Left ventricle myocardium superior (tissue), 1 donor: ENCODE measurements at regions not wholly inside any gene's neighbourhood (a gene's known extent, or its start where the extent isn't known, plus 50 kb on each side); places are given as distances from the start of the nearest gene placed in this dataset.
"Not testable (repeated sequence)": the region's sequence is repeated elsewhere in the genome, so short reads cannot be mapped to it uniquely, and the experiment has no call there.

ENCODE experiments used
- ATAC-seq: fragments of 200-7000 bp; cut with Tn5 transposase; one replicate; pipeline ENCODE4 v1.9.1; 2020; ENCODE audit warnings: mild to moderate bottlenecking, moderate library complexity
- DNase-seq: peaks from one replicate; pipeline ENCODE4 v3.0.0-alpha.2; 2020
- intact Hi-C: fragments of 100-400 bp; cut with micrococcal nuclease; formaldehyde crosslinking; loops from one replicate; pipeline ENCODE4 v1.11.0; 2022
- donor health status: DM: no; HTN: yes; CAD: no; lungs with severe emphysema.

DNA sequence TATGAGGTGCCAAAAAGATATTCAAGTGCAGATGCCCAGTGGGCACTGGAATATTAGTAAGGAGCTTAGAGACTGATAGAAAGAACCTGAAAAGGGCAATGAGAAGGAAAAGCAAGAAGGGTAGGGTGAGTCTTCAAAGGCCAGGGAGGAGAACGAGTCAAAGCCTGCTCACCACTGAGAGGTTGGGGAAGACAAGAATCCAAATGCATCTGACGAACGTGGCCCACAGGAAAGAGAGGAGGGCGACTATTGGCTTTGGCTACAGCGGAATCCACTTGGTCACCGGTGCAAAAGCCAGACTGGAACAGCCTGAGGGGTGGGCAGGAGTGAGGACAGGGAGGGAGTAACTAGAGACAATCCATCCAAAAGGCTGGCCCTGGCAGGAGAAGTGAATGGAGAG, 216.7 kb upstream of the KLF14 start:
- DNase-seq (no peak), ATAC-seq (no peak)
- intact Hi-C loops, result no loop called here

DNA sequence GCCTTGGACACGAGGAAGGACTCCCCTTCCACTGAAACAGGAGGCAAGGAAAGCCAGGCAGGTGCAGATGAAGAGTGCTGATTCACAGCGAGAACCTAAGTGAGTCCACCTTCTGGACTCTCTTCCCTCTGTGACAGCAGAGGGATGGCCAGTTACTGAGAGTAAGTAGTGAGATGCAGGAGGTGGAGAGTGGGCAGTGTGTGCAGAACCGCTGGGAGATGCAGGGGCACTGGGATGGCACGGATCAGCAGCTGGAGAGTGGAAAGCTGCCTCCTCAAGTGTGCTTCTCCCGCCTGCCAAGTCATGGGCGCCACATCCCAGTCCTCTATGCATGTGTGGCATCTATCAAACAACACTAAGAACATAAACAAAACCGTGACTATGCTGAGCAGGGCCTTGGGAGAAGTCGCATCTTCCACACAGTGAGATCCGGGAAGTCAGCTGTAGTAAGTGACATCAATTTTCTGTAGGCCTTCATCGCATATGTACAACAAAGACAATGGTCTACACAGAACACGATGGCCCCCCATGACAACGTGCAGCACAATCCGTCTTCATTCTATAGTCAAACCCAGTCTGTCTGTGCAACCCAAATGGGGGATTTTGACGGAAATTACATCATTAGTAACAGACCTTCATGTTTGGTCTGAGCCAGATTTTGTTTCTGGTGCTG, 217.4 kb upstream of the KLF14 start:
- DNase-seq (no peak), ATAC-seq (peak; percentile 30)
- intact Hi-C loops, result no loop called here

DNA sequence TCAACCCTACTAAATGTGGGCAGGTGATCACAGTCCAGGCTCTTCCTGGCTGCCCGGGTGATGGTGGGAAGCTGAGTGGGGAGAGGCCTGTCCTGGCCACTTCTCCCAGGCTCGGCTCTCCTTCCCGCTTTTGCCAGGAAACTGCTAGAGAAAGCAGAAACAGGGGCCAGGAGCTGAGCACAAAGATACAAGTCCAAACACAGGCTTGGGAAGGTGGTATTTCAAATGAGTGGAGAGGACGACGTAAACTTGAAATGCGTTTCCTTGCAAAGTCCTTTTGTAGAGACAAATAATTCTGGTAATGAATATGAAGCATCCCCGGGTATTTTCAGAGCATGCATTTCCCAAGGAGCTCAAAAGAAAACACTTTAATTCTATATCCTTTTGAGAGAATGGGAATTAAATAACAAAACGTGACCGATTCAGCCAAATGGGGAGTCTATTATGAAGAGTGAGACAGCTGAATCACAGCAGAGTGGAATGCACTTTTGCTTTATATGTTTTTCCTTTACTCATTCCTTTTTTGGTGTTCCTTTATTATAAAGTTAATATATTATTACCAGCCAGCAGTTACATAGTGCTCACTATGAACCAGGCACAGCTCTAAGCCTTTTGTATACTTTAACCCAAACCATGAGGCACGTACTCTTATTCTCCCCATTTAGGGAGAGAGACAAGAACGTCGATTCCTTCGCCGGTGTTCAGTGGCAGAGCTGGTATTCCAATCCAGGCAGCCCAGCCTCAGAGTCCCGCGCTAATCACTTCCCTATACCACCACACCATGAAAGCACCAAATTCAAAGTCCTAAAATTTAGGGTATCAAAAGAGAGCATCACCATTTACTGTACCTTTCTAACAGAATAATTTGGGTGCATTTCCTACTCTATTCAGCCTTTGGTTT, 218.2 kb upstream of the KLF14 start:
- no peak for DNase-seq
- intact Hi-C loops, result no loop called here
- ATAC-seq, result no peak

DNA sequence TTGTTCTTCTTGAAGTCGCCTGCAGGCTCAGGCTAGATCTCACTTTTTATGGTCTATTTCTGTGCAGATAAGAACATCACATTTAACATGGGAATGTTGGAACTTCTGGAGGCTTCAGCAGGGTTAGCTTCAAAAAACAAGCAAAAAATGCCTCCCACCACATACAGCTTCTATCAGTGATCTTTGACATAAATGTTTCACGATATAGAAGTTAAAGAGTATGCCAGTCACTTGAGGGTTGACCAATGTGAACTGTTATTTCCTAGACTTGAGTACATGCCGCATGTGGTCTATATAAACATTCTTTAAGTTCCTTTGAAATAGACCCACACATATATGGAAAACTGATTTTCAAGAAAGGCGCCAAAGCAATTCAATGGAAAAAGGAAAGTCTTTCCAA, 219.2 kb upstream of the KLF14 start:
- no peak for DNase-seq
- ATAC-seq, result no peak
- intact Hi-C loops, result no loop called here

DNA sequence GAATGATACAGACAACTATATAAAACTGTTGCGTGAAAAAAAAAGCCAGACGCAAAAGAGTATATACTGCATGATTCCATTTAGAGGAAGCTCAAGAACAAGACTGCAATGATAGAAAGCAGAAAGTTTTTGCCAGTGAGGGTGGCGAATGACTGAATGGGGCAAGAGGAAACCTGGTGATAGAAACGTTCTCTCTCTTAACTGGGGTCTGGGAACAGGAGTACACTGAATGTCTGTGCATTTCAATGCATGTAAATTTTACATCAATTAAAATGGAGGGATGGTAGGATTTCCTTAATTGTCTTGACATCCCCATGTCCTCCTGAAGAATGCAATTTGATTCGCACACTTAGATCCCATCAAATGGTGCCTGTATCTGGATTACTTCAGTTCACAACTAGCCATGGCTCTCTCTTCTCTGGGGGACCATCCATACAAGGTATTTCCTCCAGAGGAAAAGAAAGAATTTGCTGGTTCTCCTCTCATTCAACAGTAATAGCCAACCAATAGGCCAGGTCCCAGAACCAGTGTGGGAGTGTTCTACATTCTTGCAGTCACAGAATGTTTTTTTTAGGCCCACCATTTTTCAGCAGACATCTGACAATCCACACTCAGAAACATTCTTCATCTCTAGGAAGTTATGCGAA, 221.0 kb upstream of the KLF14 start:
- ATAC-seq, result no peak
- intact Hi-C loops, result no loop called here

DNA sequence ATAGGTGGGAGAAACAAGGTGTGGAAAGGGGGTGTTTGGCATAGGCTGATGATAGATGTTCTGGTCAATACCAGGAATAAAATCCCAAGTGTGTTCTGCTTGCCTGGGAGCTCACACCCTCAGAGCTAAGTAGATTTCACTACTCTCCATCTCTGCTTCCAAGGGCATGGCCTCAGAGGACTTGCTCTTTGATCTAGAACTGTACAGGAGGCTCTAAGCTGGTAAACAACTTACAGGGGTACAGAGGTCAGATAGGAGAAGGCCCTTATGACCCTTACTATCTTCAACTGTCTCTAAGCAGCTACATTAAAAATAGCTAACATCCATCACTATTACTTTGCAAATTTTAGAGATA, 221.5 kb upstream of the KLF14 start:
- no peak for DNase-seq
- intact Hi-C loops, result no loop called here
- ATAC-seq, result peak; percentile 14

More for the DNA sequence above, 221.0 kb upstream of the KLF14 start:
- no peak for DNase-seq

DNA sequence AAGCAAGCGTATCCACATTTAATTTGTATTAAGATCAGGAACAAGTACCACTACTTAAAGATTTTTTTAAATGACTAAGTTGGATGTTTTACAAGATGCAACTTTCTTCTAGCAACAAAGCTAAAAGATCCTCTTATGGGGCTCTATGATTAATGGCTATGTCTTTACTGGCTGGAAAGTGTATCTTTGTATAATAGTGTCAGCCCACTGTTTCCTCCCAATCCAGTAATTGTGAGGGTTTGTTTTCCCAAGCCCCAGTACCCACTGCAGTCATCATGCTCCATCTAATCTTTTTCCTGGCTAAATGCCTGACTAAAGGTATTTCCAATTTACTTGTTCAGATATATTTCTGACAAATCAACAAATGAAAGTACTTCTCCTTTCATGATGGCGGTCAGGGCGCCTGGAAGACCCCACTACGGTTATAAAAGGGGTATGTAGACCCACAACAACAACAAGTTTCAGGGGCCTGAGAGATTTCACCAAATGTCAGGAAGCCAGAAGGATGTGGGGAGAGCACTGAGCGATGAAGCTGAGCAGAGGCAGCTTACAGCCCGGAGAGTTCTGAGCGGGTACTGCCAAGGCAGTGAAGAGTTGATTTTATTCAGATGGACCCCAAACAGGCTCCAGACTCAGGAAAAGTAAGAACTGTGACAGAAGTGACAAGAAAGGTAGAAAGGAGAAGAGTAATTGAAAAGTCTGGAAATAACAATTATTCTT, 222.6 kb upstream of the KLF14 start:
- DNase-seq (no peak), ATAC-seq (no peak)
- intact Hi-C loops, result no loop called here

DNA sequence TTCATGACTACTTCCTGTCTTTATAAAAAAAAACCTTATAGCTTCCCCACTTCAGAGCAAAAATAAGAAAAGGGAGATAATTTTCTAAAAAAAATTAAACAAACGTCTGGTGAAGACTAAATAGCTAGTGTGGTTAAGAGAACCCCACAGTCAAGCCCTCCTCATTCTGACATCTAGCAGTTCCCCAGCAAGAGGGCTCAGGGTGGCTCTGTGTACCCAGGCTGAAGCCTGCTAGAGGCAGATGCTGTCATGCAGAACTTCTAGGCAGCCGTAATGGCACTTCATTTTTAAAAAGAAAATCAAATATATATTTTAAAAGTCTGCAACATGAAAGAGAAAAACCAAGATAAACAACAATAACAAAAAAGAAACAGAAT, 223.1 kb upstream of the KLF14 start:
- no peak for DNase-seq
- intact Hi-C loops, result no loop called here
- no peak for ATAC-seq

DNA sequence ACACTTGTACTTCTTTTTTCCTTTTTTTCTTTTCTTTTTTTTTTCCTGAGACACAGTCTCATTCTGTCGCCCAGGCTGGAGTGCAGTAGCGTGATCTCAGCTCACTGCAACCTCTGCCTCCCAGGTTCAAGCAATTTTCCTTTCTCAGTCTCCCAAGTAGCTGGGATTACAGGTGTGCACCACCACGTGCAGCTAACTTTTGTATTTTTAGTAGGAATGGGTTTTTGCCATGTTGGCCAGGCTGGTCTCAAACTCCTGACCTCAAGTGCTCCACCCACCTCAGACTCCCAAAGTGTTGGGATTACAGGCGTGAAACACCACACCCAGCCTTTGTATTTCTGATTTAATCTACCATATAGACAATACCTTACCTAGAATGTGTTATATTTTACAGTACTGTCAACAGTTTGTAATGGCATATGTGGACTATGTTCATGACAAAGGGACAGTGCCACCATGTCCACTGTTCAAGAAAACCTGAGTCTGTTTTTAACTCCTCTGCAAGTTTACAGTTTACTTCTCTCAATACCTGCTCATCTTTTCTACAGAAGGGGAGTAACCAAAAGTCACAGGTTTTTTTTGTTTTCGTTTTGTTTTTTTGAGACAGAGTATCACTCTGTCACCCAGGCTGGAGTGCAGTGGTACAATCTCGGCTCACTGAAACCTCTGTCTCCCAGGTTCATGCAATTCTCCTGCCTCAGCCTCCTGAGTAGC, 223.9 kb upstream of the KLF14 start:
- intact Hi-C loops, ATAC-seq, DNase-seq: not testable (repeated sequence)

DNA sequence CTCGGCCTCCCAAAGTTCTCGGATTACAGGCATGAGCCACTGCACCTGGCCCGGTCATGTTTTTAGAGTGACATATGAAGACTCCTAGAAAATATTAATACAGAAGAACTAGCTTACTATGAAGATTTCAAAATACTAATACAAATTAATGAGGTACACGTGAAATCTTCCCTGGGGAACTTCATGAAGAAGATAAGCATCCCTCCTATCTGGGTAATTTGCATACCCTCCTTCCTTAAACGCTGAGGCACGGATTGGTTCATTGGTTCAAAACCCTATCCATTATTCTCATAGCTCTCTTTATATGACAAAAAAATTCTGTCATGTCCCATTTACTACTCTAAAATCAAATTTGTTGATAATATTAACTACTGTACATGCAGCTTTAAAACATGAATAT, 224.8 kb upstream of the KLF14 start:
- DNase-seq (no peak), ATAC-seq (no peak)
- intact Hi-C loops, result no loop called here

DNA sequence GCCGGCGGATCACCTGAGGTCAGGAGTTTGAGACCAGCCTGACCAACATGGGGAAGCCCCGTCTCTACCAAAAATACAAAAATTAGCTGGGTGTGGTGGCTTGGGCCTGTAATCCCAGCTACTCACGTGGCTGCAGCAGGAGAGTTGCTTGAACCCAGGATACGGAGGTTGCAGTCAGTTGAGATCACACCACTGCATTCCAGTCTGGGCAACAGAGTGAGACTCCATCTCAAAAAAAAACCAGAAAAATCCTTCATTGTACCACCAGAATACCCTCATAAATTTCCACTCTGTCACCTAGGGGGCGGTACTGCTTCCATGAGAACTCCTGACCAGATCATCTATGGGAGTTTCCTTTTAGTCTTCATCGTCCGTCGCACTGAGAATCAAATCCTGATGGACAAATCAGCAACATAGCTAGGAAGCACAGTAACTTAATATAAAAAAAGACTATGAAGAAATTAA, 225.8 kb upstream of the KLF14 start:
- intact Hi-C loops, result no loop called here
- no peak for DNase-seq
- ATAC-seq, result no peak

DNA sequence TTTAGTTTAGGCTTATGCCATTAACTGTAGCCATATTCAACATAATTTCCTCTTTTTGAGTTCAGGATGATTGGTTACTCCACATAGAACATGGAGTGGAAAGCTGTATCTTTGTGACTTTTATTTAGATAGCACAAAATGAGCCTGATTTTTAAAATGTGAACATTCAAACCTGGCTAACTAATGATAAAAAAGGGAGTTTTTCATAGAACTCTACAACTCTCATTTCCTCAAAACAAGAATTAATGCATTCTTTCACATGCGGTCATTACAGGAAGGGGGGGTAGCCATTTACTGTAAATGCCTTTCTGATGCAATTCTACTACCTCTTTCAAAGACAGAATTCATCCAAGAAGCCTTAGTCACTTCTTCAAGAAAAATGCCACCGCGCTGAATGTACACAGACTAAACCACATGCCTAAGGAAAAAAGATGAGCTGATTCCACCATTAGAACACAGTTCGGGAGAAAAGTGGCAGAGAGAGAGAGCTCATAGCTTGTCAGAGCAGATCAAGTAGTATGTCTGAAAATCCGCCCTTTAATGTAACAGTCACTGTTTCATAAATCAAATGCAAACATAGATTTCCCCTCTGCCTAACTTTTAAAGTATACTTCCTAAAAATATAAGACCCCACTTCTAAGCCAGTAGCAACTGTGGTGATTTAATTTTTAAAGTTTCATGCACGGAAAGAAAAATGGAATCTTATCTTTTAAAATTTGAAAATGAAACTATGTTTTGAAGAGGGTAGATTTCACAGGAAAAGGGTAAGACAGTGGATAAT, 226.4 kb upstream of the KLF14 start:
- intact Hi-C loops, result no loop called here
- no peak for DNase-seq
- peak; percentile 35 for ATAC-seq

DNA sequence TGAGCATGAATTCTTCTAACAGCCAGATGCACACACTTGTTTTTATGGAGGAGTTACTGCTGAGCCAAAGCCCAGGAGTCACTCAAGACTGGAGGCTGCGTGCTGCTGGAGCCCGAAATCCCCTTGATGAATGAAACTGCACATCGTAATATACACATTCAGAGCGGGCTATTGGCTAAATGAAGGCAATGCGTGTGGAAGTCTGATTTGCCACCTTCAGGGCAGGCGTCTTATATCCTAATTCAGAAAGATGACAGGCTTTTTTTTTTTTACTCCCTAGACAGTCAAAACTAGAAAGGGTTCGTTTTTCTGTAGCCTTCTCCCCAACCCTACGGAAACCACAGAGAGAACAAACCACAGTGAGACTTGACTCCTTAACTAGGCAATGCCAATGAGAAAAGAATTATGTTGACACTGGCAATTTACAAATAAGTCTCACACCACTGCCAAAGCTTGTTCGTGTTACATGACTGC, 227.2 kb upstream of the KLF14 start:
- DNase-seq (no peak), ATAC-seq (no peak)
- intact Hi-C loops, result no loop called here

DNA sequence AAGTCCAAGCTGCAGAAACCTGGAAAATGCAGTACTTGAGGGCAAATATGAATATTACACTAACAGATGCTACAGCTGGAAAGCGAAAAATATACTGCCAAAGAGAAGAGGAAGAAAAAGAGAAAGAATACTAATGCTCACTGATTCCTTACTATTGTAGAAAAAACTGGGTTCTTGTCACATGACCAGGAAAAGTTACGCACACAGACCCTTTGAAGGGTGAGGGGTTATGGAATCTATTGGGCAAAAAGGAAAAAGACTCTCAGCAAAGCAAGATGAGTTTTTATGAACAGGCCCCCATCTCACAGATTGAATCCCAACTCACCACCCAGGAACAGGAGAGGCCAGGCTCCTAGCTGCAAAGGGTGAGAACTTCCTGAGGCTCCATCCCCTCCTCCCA, 228.1 kb upstream of the KLF14 start:
- intact Hi-C loops, result no loop called here
- ATAC-seq, result peak; percentile 14

DNA sequence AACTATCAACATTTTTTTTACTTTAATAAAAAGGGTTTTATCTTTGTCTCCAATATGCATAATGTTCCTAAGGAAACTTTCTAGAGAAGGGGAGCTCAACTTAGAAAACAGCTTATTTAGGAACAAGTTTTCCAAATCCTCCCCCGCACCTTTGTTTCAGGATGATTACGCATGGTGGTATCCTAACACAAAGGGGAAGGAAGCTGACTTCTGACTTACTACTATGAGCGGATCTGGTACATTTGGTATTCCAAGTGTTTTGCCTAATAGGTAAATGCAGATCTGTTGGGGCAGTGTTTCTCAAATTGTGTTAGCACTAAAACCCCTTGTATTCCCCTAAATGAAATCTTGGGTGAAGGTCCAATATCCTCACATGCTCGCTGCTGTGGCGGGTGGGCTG, 229.3 kb upstream of the KLF14 start:
- ATAC-seq (no peak), DNase-seq (no peak)
- intact Hi-C loops, result no loop called here

More for the DNA sequence above, 228.1 kb upstream of the KLF14 start:
- DNase-seq, result no peak

DNA sequence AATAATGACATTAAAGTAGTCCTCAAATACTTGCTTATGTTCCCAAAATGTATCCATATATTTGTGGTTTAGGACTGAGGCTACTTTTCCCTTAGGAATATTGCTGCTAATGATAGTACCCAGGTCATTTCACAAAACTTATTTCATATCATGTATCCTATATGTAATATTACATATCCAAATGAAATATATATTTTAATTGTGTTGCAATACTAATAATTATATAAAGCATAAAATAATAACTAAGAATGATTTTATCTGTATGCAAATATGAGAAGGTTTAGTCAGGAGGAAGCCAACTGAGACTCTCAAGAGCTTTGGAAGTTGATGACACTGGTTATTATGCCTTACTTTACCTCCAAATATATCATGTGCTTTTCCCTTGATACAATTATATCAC, 231.5 kb upstream of the KLF14 start:
- intact Hi-C loops, result no loop called here
- no peak for DNase-seq
- ATAC-seq, result no peak

DNA sequence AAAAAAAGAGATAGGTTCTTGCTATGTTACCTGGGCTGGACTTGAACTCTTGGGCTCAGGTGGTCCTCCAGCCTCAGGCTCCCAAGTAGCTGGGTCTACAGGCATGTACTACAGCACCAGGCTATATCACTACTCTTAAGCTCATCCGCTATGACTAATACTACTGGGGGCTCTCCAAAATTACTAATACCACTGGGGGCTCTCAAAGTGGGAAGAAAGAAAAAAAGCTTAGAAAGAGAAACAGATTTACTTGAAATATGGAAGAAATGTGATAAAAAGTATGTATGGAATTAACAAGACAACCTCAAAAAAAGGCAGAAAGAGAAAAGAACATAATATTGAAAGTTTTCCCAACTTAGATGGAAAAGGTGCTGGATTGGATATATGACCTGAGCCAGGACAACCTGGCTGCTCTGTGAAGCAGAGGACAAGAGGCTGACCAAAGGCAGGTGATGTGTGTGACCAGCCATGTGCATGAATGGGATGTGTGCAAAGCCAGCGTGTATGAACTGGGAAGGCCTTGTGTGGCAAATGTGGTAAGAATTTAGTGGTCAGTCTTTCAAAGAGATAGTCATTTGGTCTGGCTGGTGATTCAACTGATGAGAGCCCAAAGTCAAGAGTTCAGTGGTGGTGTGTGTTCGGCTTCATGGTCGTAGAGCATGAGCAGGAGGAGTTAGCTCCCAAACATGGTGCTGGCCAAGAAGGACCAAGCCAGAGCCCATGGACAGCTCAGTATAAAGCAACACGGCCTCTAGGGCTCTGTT, 232.4 kb upstream of the KLF14 start:
- ATAC-seq (no peak), DNase-seq (no peak)
- intact Hi-C loops, result no loop called here

DNA sequence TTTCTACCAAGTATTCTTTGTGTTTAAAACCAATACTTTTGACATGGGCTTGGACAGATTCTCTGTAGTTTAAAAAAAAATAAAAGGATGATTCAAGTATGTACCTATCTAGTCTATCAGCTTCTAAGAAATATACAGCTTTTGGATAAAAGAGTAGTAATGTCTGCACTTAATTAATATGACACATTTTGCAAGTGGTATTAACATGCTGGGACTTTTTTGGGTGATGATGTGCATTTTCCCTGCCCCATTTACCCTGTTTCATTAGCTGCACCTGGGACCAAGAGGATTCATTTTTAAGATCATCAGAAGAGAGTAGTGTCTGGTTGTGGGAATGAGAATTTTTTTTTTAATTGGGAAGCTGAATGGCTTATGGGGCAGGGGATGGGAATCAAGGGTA, 236.2 kb upstream of the KLF14 start:
- intact Hi-C loops, result no loop called here
- ATAC-seq (no peak), DNase-seq (no peak)
